Activated B cell treated with CpG ODN at 0.5 μM for 24 hours (primary cell): ENCODE measurements at regions not wholly inside any gene's neighbourhood (a gene's known extent, or its start where the extent isn't known, plus 50 kb on each side); places are given as distances from the start of the nearest gene placed in this dataset.
A peak's percentile ranks its signal among the peaks of the same experiment; 100 is the strongest.

Experiments used
- ATAC-seq: fragments of 200-7000 bp; cut with Tn5 transposase; one replicate; pipeline ENCODE4 v1.10.0; 2021; ENCODE audit warnings: low read depth, mild to moderate bottlenecking, moderate library complexity
- CTCF ChIA-PET: fragments of 350-600 bp; sonication (Branson Sonifier 250); formaldehyde crosslinking; loops from one replicate; lab custom pipeline; 2021; ENCODE audit warnings: antibody characterized with exemption; lab: Charles Lee
- POLR2A ChIA-PET: fragments of 350-600 bp; sonication (Branson Sonifier 250); formaldehyde crosslinking; loops from one replicate; lab custom pipeline; 2021; ENCODE audit warnings: antibody characterized with exemption; lab: Charles Lee
- DNase-seq: peaks from one replicate; pipeline ENCODE4 v3.0.0; 2022
- H3K27ac Mint-ChIP-seq: one replicate; pipeline ENCODE4 v1.8.0; 2020; ENCODE audit warnings: mixed read lengths
- H3K27me3 Mint-ChIP-seq: one replicate; pipeline ENCODE4 v1.8.0; 2021; ENCODE audit warnings: mixed read lengths
- H3K36me3 Mint-ChIP-seq: one replicate; pipeline ENCODE4 v1.8.0; 2021; ENCODE audit warnings: low read depth, mixed read lengths
- H3K4me1 Mint-ChIP-seq: one replicate; pipeline ENCODE4 v1.8.0; 2021; ENCODE audit warnings: mixed read lengths
- H3K4me3 Mint-ChIP-seq: one replicate; pipeline ENCODE4 v1.8.0; 2020; ENCODE audit warnings: mild to moderate bottlenecking, mixed read lengths
- H3K9me3 Mint-ChIP-seq: one replicate; pipeline ENCODE4 v1.8.0; 2020; ENCODE audit warnings: mixed read lengths
- intact Hi-C: fragments of 100-400 bp; cut with micrococcal nuclease; formaldehyde crosslinking; loops from one replicate; pipeline ENCODE4 v1.15.1; 2024
- TF ChIP-seq, protein P1 (sequence below): fragments of 200-600 bp; IDR thresholded peaks from one replicate; pipeline ENCODE4 v1.8.0; 2022; ENCODE audit warnings: antibody characterized with exemption, mild to moderate bottlenecking

DNA sequence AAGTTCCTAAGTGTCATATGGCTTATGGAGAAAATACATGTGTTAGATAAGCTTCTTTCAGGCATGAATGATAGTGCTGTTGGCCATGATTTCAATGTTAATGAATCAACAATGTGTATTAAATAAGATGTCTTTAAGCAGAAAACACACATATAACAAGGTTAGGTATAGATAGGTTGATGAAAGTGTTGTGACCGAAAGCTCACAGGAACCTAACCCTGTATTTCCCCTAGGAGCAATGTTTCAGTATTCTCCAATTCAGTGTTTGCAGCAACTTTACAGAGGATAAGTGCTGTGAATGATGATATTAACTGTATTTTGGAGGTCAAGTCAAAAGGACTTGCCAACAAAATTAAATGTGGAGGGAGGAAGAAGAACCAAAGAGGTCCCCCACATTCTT, 82.8 kb upstream of the PRDM11 start:
- no peak overlapping the region for H3K27ac Mint-ChIP-seq
- ATAC-seq (no peak), DNase-seq (no peak)
- H3K4me1 Mint-ChIP-seq = no peaks in the 10 kb centered on the region
- intact Hi-C loops = no loop called here
- ChIA-PET POLR2A (no interaction called here), CTCF (no interaction called here)
- H3K9me3 Mint-ChIP-seq = peaks cover 9% of the 10 kb centered on the region
- no peak overlapping the region for H3K4me3 Mint-ChIP-seq
- H3K36me3 Mint-ChIP-seq = no peaks in the 10 kb centered on the region
- TF ChIP-seq, protein P1, sequence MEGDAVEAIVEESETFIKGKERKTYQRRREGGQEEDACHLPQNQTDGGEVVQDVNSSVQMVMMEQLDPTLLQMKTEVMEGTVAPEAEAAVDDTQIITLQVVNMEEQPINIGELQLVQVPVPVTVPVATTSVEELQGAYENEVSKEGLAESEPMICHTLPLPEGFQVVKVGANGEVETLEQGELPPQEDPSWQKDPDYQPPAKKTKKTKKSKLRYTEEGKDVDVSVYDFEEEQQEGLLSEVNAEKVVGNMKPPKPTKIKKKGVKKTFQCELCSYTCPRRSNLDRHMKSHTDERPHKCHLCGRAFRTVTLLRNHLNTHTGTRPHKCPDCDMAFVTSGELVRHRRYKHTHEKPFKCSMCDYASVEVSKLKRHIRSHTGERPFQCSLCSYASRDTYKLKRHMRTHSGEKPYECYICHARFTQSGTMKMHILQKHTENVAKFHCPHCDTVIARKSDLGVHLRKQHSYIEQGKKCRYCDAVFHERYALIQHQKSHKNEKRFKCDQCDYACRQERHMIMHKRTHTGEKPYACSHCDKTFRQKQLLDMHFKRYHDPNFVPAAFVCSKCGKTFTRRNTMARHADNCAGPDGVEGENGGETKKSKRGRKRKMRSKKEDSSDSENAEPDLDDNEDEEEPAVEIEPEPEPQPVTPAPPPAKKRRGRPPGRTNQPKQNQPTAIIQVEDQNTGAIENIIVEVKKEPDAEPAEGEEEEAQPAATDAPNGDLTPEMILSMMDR = no peak
- no peaks in the 10 kb centered on the region for H3K27me3 Mint-ChIP-seq

DNA sequence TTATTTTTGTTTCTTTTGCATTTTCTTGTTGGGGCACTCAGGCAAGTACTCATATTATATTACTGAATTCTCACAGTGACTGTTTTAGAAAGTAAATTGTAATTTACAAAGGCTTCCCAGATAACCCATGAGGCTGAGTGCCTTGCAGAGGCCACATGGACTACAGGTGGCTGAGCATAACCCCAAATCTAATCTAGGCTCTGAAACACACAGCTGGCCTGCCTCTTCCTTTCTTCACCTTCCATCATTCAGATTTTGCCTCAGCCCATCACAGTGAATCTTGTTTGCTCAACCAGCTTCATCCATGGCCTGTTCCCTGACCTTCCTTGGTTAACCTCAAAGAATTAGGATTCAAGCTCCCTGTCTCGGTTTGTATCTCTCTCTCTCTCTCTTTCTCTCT, 78.5 kb upstream of the PRDM11 start:
- H3K27ac Mint-ChIP-seq = no peak overlapping the region
- no peaks in the 10 kb centered on the region for H3K27me3 Mint-ChIP-seq
- no peaks in the 10 kb centered on the region for H3K36me3 Mint-ChIP-seq
- ATAC-seq (no peak), DNase-seq (no peak)
- POLR2A ChIA-PET = interaction anchor here (1.5 kb wide), 1 partner anchor 11 kb away, joined by 3 read pairs; no protein-coding TSS in a partner anchor
- intact Hi-C loops = no loop called here
- peaks cover 8% of the 10 kb centered on the region for H3K4me1 Mint-ChIP-seq
- TF ChIP-seq, protein P1 = no peak
- CTCF ChIA-PET = interaction anchor here (1.1 kb wide), 1 partner anchor 38 kb away, joined by 3 read pairs; no protein-coding TSS in a partner anchor
- peaks cover 9% of the 10 kb centered on the region for H3K9me3 Mint-ChIP-seq
- no peak overlapping the region for H3K4me3 Mint-ChIP-seq

DNA sequence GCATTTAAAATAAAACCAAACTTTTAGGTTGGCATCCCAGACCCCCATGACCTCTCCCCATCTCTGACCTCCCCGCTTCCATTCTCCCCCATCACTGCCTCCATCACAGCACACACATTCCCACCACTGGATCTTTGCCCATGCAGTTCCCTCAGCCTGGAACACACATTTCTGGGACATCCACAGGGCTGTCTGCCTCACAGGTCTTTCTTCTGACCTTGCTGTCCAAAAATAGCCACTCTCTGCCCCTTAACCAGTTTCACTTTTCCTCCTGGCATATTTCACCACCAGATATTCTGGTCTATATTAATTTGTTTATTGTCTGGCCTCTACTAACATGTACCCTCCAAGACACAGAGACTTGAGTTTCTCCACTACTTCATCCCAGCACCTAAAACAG, 75.2 kb upstream of the PRDM11 start:
- intact Hi-C loops = no loop called here
- Mint-ChIP-seq H3K9me3 (peaks cover 3% of the 10 kb centered on the region), H3K4me3 (no peak overlapping the region), H3K36me3 (no peaks in the 10 kb centered on the region), H3K27ac (no peak overlapping the region), H3K27me3 (no peaks in the 10 kb centered on the region), H3K4me1 (peaks cover 27% of the 10 kb centered on the region)
- ChIA-PET POLR2A (no interaction called here), CTCF (no interaction called here)
- no peak for ATAC-seq
- DNase-seq = no peak
- TF ChIP-seq, protein P1 = no peak

DNA sequence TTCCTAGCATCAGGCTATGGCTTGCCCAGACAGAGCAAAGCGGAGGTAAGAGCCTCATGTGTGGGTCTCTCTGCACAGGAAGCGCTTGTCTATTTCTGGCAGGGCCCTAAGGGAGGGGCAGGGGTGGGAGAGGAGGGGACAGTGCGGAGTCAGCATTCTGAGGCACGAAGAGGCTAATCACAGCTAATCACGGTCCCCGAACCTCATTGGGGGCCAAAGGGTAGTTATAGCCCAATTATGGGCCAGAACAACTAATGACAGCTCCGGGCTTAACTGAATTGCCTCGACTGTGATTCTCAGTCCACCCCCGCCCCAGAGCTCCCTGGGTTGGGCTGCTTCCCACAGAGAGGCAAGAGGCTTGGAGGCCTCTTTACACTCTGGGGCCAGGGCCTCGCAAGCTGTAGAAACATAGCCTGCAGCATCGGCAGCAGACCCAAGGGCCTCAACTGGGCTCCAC, 72.7 kb upstream of the PRDM11 start:
- Mint-ChIP-seq H3K27ac (peak overlapping the region; percentile 66), H3K36me3 (no peaks in the 10 kb centered on the region), H3K4me1 (peaks cover 43% of the 10 kb centered on the region), H3K27me3 (no peaks in the 10 kb centered on the region), H3K9me3 (no peaks in the 10 kb centered on the region), H3K4me3 (peak overlapping the region; percentile 48)
- DNase-seq (no peak), ATAC-seq (peak; percentile 90)
- intact Hi-C loops = loop anchor here (2.0 kb wide), 2 partner anchors 15 to 41 kb away; no protein-coding TSS in a partner anchor
- TF ChIP-seq, protein P1 = no peak
- CTCF ChIA-PET = interaction anchor here (0.6 to 1.5 kb wide), 5 partner anchors 27 to 162 kb away, joined by 3 to 4 read pairs (median 3); no protein-coding TSS in a partner anchor
- POLR2A ChIA-PET = interaction anchor here (2.4 kb wide), 1 partner anchor 42 kb away, joined by 15 read pairs; no protein-coding TSS in a partner anchor

DNA sequence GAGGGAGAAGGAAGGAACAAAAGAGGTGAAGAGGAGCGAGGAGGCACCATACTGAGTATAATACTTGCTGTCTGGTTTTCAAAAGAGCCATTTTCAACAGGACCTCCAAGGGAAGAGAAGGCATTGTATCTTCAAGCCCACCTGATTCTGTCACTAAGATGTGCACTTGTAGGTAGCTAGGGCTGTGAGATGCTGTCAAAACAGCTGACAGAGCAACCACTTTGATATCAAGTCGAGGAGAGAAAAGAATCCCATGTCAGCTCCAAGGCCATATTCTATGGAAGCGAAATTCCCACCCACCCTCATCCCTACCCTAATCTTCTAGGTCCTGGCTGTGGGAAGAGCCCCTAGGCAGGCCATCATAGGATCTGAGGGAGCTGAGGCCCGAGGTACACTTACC, 70.9 kb upstream of the PRDM11 start:
- Mint-ChIP-seq H3K36me3 (no peaks in the 10 kb centered on the region), H3K27ac (no peak overlapping the region), H3K9me3 (no peaks in the 10 kb centered on the region), H3K4me1 (peaks cover 61% of the 10 kb centered on the region), H3K4me3 (no peak overlapping the region), H3K27me3 (no peaks in the 10 kb centered on the region)
- intact Hi-C loops = no loop called here
- ATAC-seq = no peak
- TF ChIP-seq, protein P1 = no peak
- no peak for DNase-seq
- CTCF ChIA-PET = interaction anchor here (1.5 kb wide), 1 partner anchor 30 kb away, joined by 3 read pairs; no protein-coding TSS in a partner anchor
- POLR2A ChIA-PET = interaction anchor here (0.6 to 1.3 kb wide), 2 partner anchors 28 to 46 kb away, joined by 3 read pairs; no protein-coding TSS in a partner anchor
